ENCODE measurements at regions not wholly inside any gene's neighbourhood (a gene's known extent, or its start where the extent isn't known, plus 50 kb on each side); places are given as distances from the start of the nearest gene placed in this dataset.
"Not testable (repeated sequence)": the region's sequence is repeated elsewhere in the genome, so short reads cannot be mapped to it uniquely, and the experiment has no call there.

- no peak overlapping the region for H3K27ac Mint-ChIP-seq
- ATAC-seq (replicated peaks): no peak
- H3K9me3 Mint-ChIP-seq: peaks cover 0 to 1% of the 10 kb centered on the region in 2 donors
- H3K27me3 Mint-ChIP-seq: no peaks in the 10 kb centered on the region
- H3K4me1 Mint-ChIP-seq: no peaks in the 10 kb centered on the region
- no peak for DNase-seq
- H3K4me3 Mint-ChIP-seq: no peak overlapping the region
- no peaks in the 10 kb centered on the region for H3K36me3 Mint-ChIP-seq
Observed at GRCh38 chr18:41660654-41661053, 294.4 kb upstream of the PIK3C3 start.

DNA sequence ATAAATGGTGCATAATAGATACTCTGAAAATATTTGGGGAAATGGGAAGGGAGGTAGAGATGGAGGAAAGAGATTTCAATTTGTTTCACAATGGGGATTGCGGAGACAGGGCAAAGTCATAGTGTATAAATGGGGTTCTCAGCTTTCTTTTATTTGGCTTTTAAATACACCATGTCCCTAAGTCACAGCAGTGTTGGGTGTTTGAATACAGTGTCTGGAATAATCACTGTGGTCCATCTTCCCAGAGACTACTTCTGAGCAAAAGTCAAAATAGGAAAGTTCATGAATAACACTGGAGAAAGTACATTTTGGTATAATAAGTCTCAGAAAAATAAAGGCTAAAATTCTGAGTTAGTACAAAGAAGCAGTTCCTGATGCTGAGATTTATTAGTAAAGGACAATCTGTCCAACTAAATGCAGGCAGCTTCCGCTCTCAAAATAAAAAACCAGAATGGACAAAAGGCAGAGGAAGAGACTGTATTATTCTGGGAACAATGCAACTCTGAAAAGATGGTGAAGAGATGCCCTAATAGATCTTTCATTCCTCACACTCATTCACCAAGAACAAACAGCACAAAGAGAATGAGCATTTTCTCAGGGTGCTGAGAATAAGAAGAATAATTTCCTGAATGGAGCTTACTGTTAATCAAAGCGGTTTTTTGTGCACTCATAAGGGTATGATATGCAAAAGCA is 295.4 kb upstream of the PIK3C3 start:
- no peak for DNase-seq
- no peaks in the 10 kb centered on the region for H3K36me3 Mint-ChIP-seq
- H3K27me3 Mint-ChIP-seq: no peaks in the 10 kb centered on the region
- H3K27ac Mint-ChIP-seq: no peak overlapping the region
- no peak for ATAC-seq (replicated peaks)
- H3K4me1 Mint-ChIP-seq: peaks cover 0 to 1% of the 10 kb centered on the region in 2 donors
- H3K9me3 Mint-ChIP-seq: peaks cover 0 to 1% of the 10 kb centered on the region in 2 donors
- no peak overlapping the region for H3K4me3 Mint-ChIP-seq

- Mint-ChIP-seq H3K4me1 (peaks cover 0 to 1% of the 10 kb centered on the region in 2 donors), H3K9me3 (peaks cover 0 to 3% of the 10 kb centered on the region in 2 donors), H3K4me3 (no peak overlapping the region), H3K27ac (no peak overlapping the region), H3K36me3 (no peaks in the 10 kb centered on the region), H3K27me3 (no peaks in the 10 kb centered on the region)
- ATAC-seq (replicated peaks): no peak
- DNase-seq: no peak
Observed at GRCh38 chr18:41657189-41657588, 297.8 kb upstream of the PIK3C3 start.

GRCh38 chr18:41655074-41655473 is 300.0 kb upstream of the PIK3C3 start:
- ATAC-seq (replicated peaks): peak; percentile 55 to 80
- Mint-ChIP-seq H3K27ac (no peak overlapping the region), H3K27me3 (no peaks in the 10 kb centered on the region), H3K9me3 (peaks cover 0 to 3% of the 10 kb centered on the region in 2 donors), H3K36me3 (no peaks in the 10 kb centered on the region), H3K4me1 (peaks cover 0 to 1% of the 10 kb centered on the region in 2 donors), H3K4me3 (no peak overlapping the region)
- no peak for DNase-seq

GRCh38 chr18:41647914-41648313 is 307.1 kb upstream of the PIK3C3 start:
- Mint-ChIP-seq H3K27ac (no peak overlapping the region), H3K4me3 (no peak overlapping the region), H3K36me3 (no peaks in the 10 kb centered on the region), H3K27me3 (no peaks in the 10 kb centered on the region), H3K9me3 (peaks cover 0 to 6% of the 10 kb centered on the region in 2 donors), H3K4me1 (no peaks in the 10 kb centered on the region)
- no peak for DNase-seq
- no peak for ATAC-seq (replicated peaks)

DNA sequence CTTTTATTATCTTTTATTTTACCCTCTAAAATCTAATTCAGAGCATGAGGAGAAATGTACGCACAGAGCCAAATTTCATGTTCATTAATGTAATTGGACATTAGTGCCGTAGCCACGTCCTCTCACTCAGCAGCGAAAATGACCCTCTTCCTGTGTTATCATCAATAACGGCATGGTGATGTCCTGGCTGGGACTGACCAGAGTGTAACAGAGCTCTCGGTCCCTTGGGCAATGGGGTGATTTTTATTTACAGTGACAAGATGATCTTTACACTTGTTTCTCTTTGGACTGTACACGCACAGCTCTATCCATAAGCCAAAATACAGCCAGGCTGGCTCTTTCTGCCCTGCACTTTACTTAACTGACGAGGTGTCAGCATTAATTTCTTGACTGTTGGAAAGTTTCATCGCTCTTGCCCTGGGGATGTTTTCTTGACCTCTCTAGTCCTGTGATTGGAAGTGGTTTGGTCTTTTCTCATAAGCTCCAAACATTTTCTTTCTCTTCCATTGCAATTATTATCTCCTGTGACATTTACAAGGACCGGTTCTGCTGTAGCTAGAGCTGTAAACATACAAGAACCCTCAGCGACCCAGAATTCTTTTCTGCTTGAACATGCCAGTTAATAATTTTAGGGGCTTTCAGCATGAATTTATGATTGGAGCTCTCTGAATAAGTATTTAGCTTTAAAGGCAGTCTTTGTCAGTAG is 308.0 kb upstream of the PIK3C3 start:
- Mint-ChIP-seq H3K27ac (no peak overlapping the region), H3K27me3 (no peaks in the 10 kb centered on the region), H3K9me3 (peaks cover 0 to 6% of the 10 kb centered on the region in 2 donors), H3K4me1 (no peaks in the 10 kb centered on the region), H3K4me3 (no peak overlapping the region), H3K36me3 (no peaks in the 10 kb centered on the region)
- no peak for DNase-seq
- no peak for ATAC-seq (replicated peaks)

DNA sequence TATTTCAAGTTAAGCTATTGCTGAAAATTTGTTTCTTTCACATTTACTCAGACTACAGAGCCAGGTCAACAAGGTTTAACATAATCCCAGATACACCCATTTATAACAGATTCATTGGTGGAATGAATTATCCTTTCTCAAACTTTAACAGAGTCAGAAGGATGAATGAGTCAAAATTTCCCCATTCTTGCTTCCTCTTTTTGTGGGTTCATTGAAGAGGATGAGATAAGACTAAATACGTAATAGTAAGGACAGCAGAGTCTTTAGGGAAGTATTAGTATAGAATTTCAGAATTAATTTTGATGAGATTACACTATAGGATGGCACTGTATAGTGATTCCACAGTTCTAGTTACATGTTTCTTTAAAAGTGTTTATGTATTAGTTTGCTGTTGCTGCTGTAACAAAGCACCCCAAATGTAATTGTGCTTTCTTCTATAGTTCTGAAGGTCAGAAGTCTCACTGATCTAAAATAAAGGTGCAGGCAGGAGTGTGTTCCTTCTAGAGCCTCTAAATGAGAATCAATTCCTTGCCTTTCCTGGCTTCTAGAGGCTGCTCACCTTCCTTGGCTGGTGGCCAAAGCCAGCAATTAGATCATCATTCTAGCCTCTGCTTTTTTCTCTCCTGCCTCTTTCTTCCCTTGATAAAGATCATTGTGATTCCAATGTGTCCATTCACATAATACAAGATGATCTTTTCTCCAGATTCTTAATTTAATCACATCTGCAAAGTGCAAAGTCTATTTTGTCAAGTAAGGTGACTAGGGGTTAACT is 309.3 kb upstream of the PIK3C3 start:
- no peaks in the 10 kb centered on the region for H3K36me3 Mint-ChIP-seq
- ATAC-seq (replicated peaks) (peak; percentile 50 to 79), DNase-seq (no peak)
- no peak overlapping the region for H3K4me3 Mint-ChIP-seq
- H3K9me3 Mint-ChIP-seq: peaks cover 0 to 6% of the 10 kb centered on the region in 2 donors
- H3K27ac Mint-ChIP-seq: no peak overlapping the region
- H3K27me3 Mint-ChIP-seq: no peaks in the 10 kb centered on the region
- no peaks in the 10 kb centered on the region for H3K4me1 Mint-ChIP-seq

DNA sequence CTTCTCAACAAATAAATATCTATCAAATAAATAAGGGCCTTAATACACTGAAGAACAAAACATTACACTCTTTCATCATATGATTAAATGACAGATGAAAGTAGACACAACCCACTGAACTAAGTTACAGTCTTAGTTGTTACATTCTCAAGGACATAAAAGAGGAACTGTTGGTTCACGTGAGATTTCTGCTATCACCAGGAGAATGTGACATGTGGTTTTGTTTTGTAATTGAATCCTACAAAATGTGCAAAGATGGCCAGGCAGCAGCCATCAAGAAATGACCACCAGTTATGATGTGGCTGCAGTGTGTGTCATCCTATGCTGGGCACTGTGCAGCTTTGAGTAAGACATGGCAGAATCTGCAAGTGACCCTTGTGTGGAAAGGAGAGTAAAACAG is 310.6 kb upstream of the PIK3C3 start:
- H3K36me3 Mint-ChIP-seq: no peaks in the 10 kb centered on the region

DNA sequence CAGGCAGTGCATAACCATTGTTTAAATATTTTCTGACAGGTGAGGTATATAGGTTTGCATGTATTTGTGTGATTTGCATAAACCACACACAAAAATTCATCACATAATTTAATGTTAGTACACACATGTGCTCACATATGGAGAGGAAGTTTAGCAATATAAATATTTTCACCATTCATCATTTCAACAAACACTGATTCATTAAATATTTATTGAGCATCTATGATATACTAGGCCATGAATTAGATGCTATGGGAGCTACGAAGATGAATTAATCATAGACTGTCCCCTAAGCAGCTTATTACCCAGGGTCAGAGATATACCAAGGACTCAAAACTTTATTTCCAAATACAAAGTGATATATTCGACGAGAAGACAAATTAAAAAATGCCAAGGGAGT is 311.6 kb upstream of the PIK3C3 start:
- Mint-ChIP-seq H3K36me3 (no peaks in the 10 kb centered on the region), H3K27me3 (no peaks in the 10 kb centered on the region), H3K4me1 (no peaks in the 10 kb centered on the region), H3K9me3 (peaks cover 0 to 8% of the 10 kb centered on the region in 2 donors), H3K4me3 (no peak overlapping the region), H3K27ac (no peak overlapping the region)
- no peak for ATAC-seq (replicated peaks)
- DNase-seq: no peak

More for the DNA sequence above, 310.6 kb upstream of the PIK3C3 start:
- Mint-ChIP-seq H3K9me3 (peaks cover 0 to 8% of the 10 kb centered on the region in 2 donors), H3K27ac (no peak overlapping the region), H3K4me1 (no peaks in the 10 kb centered on the region), H3K27me3 (no peaks in the 10 kb centered on the region), H3K4me3 (no peak overlapping the region)
- no peak for ATAC-seq (replicated peaks)
- DNase-seq: no peak

DNA sequence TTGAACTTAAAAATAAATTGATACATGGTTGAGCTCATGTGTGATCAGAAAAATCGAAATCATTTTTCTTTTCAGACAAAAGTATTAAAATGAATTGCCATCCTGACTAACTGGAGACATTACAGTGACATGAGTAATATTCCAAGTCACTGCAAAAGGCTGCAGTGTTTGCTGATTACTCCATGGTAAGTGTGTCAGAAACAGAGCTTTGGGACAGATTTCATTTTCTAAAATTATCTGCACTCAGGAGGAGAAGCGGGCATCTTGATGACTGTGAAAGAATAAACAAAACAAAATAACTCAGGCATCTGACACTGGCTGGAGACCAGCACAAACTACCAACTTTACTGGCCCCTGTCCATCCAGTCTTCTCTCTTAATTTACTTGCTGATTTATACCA is 312.3 kb upstream of the PIK3C3 start:
- no peak for DNase-seq
- Mint-ChIP-seq H3K36me3 (no peaks in the 10 kb centered on the region), H3K9me3 (peaks cover 0 to 8% of the 10 kb centered on the region in 2 donors), H3K4me1 (no peaks in the 10 kb centered on the region), H3K4me3 (no peak overlapping the region), H3K27ac (no peak overlapping the region), H3K27me3 (no peaks in the 10 kb centered on the region)
- ATAC-seq (replicated peaks): no peak

DNA sequence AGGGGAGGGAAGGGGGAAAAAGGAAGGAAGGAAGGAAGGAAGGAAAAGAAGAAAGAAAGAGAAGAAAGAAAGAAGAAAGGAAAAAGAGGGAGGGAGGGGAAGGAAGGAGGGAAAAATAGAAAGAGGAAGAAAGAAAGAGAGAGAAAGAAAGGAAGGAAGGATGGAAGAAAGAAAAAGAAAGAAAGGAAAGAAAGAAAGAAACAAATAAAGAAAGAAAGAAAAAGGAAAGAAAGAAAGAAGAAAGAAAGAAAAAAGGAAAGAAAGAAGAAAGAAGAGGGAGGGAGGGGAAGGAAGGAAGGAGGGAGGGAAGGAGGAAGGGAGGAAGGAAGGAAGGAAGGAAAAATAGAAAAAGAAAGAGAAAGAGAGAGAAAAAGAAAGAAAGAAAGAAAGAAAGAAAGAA is 315.8 kb upstream of the PIK3C3 start:
- ATAC-seq (replicated peaks) (no peak), DNase-seq (no peak)
- no peaks in the 10 kb centered on the region for H3K4me1 Mint-ChIP-seq
- H3K4me3 Mint-ChIP-seq: no peak overlapping the region
- no peaks in the 10 kb centered on the region for H3K36me3 Mint-ChIP-seq
- H3K27me3 Mint-ChIP-seq: no peaks in the 10 kb centered on the region
- H3K9me3 Mint-ChIP-seq: peaks cover 0 to 5% of the 10 kb centered on the region in 2 donors
- H3K27ac Mint-ChIP-seq: no peak overlapping the region

DNA sequence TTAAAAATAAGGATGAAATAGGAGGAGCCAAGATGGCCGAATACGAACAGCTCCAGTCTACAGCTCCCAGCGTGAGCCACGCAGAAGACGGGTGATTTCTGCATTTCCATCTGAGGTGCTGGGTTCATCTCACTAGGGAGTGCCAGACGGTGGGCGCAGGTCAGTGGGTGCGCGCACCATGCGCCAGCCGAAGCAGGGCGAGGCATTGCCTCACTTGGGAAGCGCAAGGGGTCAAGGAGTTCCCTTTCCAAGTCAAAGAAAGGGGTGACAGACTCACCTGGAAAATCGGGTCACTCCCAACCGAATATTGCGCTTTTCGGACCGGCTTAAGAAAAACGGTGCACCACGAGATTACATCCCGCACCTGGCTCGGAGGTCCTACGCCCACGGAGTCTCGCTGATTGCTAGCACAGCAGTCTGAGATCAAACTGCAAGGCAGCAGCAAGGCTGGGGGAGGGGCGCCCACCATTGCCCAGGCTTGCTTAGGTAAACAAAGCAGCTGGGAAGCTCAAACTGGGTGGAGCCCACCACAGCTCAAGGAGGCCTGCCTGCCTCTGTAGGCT is 323.2 kb upstream of the PIK3C3 start:
- not testable (repeated sequence) for H3K36me3 Mint-ChIP-seq, H3K27me3 Mint-ChIP-seq

GRCh38 chr18:41630232-41630886 is 324.7 kb upstream of the PIK3C3 start:
- Mint-ChIP-seq H3K27ac (no peak overlapping the region), H3K36me3 (no peaks in the 10 kb centered on the region), H3K9me3 (peaks cover 0 to 5% of the 10 kb centered on the region in 2 donors), H3K4me1 (no peaks in the 10 kb centered on the region), H3K27me3 (no peaks in the 10 kb centered on the region), H3K4me3 (no peak overlapping the region)
- ATAC-seq (replicated peaks): no peak
- no peak for DNase-seq

More for the DNA sequence above, 323.2 kb upstream of the PIK3C3 start:
- not testable (repeated sequence) for ATAC-seq (replicated peaks); H3K4me1 Mint-ChIP-seq; H3K27ac Mint-ChIP-seq; H3K4me3 Mint-ChIP-seq; DNase-seq; H3K9me3 Mint-ChIP-seq

DNA sequence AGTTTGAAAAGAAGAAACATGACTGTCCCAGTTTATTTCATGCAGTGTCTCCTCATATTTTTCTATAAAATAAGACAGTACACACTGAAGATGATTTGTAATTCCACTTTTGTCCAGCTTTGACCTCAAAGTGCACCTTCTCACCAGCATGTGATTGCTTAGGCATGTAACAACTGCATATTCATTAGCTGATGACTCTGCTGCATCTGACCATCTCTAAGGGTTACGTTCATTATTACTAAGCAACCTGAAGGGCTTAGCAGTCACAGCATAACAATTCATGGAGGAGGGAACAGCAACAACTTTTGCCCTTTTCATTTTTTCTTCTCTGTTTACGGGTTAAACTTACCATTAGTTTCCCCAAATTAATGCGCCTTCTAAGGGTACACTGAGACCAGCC is 330.6 kb upstream of the PIK3C3 start:
- Mint-ChIP-seq H3K36me3 (no peaks in the 10 kb centered on the region), H3K4me1 (no peaks in the 10 kb centered on the region), H3K9me3 (peaks cover 0 to 1% of the 10 kb centered on the region in 2 donors), H3K27ac (no peak overlapping the region), H3K27me3 (no peaks in the 10 kb centered on the region), H3K4me3 (no peak overlapping the region)
- DNase-seq (no peak), ATAC-seq (replicated peaks) (no peak)
